ENCODE measurements at regions not wholly inside any gene's neighbourhood (a gene's known extent, or its start where the extent isn't known, plus 50 kb on each side); places are given as distances from the start of the nearest gene placed in this dataset.

DNA sequence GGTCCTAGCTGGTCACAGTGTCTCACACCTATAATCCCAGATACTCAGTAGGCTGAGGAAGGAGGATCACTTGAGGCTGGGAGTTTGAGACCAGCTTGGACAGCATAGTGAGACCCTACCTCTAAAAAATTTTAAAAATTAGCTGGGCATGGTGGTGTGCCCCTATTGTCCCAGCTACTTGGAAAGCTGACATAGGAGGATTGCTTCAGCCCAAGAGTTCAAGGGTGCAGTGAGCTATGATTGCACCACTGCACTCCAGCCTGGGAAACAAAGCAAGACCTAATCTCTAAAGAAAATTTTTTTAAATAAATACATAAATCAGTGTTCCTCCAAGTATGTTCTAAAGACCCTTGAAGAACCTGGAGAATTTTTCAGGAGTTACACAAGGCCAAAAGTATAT lies 50.6 kb upstream of the GNAO1 start:
- DNase-seq (ENCODE audit: extremely low read depth, low read depth) = no peak
- TF ChIP-seq, protein P1, sequence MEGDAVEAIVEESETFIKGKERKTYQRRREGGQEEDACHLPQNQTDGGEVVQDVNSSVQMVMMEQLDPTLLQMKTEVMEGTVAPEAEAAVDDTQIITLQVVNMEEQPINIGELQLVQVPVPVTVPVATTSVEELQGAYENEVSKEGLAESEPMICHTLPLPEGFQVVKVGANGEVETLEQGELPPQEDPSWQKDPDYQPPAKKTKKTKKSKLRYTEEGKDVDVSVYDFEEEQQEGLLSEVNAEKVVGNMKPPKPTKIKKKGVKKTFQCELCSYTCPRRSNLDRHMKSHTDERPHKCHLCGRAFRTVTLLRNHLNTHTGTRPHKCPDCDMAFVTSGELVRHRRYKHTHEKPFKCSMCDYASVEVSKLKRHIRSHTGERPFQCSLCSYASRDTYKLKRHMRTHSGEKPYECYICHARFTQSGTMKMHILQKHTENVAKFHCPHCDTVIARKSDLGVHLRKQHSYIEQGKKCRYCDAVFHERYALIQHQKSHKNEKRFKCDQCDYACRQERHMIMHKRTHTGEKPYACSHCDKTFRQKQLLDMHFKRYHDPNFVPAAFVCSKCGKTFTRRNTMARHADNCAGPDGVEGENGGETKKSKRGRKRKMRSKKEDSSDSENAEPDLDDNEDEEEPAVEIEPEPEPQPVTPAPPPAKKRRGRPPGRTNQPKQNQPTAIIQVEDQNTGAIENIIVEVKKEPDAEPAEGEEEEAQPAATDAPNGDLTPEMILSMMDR (IDR thresholded peaks at IDR 0.05; ENCODE audit: low read depth, low read length) = no peak

DNA sequence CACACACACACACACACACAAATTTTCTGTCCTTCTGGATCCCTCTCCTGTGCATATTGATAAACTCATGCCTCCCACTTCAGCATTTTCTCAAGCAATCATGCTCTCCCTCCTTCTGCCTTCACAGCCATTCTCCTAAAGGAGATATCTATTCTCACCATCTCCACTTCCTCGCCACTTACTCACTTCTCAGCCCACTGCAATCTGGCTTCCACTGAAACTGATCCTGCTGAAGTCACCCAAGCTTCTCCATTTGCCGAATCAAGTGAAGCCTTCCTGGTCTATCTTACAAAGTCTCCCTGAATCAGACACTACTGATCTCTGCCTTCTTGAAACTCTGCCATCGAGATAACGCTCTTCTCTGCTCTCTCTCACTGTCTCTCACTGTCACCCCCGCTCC lies 54.0 kb upstream of the GNAO1 start:
- TF ChIP-seq, protein P1 (IDR thresholded peaks at IDR 0.05; ENCODE audit: low read depth, low read length) = no peak

DNA sequence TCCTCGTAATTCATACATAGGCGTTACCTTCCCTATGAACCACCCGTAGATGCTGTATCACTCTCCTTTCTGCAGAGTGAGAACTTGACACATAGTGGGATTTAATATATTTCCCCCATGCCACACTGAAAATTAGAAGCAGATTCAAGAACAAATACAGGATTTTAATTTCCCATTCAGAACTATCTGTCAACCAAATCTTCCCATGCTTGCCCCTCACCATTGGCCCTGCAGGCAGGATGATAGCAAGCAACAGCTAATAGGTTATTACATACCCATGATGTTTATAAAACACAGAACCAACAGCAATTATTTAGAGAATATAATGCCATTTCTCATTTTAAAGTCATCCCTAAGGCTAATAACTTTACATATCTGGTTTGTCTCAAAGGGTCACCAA lies 55.0 kb upstream of the GNAO1 start:
- TF ChIP-seq, protein P1 (IDR thresholded peaks at IDR 0.05; ENCODE audit: low read depth, low read length) = no peak
- DNase-seq (ENCODE audit: extremely low read depth, low read depth) = no peak

More for the DNA sequence above, 54.0 kb upstream of the GNAO1 start:
- no peak for DNase-seq (ENCODE audit: extremely low read depth, low read depth)

DNA sequence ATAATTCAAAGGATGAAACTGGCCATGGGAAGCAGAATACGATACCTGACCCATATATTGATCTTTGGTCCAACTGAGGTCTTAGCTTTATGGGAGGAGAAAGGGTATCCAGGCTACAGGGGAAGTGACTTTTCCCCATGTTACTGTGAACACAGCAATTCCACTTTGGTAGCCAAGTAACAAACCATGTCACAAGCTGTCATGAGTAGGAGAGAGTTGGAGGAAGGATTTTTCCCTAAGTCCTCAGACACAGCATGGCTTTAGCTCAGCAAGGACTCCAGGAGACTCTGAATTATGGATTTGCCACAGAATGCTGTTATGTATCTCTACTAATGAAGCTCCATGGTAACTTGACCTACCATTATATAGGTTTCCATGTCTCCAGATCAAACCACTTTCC lies 56.5 kb upstream of the GNAO1 start:
- TF ChIP-seq, protein P1 (IDR thresholded peaks at IDR 0.05; ENCODE audit: low read depth, low read length) = no peak
- no peak for DNase-seq (ENCODE audit: extremely low read depth, low read depth)

DNA sequence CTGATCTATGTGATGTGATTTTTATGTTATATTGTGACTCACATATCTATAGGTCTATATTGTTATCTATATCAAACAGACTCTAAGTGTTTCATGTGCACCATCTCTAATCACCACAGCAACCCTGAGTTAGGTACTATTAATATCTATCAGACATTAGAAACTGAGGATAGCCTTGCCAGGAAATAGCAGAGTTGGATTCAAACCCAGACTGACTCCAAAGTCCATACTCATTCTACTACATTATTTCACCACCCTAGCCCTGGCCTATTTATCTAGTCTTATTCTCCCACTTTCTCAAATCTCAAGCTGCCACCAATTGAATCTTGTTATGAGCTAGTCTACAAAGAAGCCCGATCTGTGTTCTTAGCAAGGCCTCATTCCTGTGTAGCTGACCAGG lies 65.4 kb upstream of the GNAO1 start:
- no peak for DNase-seq (ENCODE audit: extremely low read depth, low read depth)
- TF ChIP-seq, protein P1 (IDR thresholded peaks at IDR 0.05; ENCODE audit: low read depth, low read length) = no peak

DNA sequence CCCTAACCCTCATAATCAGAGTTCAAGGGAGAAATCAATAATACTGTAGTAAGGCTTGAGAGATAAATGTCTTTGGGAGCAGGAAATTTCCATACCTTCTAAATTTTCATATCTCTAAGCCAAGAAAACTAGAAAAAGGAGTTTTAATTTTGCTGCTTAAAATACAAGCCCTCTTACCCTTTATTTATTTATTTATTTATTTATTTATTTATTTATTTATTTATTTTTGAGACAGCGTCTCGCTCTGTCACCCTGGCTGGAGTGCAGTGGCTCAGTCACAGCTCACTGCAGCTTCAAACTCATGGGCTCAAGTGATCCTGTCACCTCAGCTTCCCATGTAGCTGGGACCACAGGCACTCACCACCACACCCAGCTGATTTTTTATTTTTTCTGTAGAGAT lies 69.0 kb upstream of the GNAO1 start:
- DNase-seq (ENCODE audit: extremely low read depth, low read depth) = no peak
- TF ChIP-seq, protein P1 (IDR thresholded peaks at IDR 0.05; ENCODE audit: low read depth, low read length) = no peak

DNA sequence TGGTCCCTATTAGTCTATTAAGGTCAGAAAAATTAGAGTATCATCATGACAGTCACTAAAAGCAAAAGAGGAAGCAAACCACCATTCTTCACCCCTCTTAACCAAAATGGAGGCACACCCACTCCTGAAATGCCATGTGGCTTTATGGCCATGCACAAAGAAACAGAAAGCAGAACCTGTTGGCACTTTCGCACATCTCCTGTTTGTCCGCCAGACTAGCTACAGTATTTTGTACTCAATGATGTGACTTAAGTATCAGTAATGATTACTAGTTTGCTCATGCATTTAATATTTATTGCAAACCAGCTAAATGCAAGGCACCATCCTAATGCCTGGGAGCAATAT lies 70.2 kb upstream of the GNAO1 start:
- DNase-seq (ENCODE audit: extremely low read depth, low read depth) = no peak

More for the DNA sequence above, 70.2 kb upstream of the GNAO1 start:
- TF ChIP-seq, protein P1 (IDR thresholded peaks at IDR 0.05; ENCODE audit: low read depth, low read length) = no peak

Data from AG09319 (cell line).